ENCODE measurements at regions not wholly inside any gene's neighbourhood (a gene's known extent, or its start where the extent isn't known, plus 50 kb on each side); places are given as distances from the start of the nearest gene placed in this dataset.

DNA sequence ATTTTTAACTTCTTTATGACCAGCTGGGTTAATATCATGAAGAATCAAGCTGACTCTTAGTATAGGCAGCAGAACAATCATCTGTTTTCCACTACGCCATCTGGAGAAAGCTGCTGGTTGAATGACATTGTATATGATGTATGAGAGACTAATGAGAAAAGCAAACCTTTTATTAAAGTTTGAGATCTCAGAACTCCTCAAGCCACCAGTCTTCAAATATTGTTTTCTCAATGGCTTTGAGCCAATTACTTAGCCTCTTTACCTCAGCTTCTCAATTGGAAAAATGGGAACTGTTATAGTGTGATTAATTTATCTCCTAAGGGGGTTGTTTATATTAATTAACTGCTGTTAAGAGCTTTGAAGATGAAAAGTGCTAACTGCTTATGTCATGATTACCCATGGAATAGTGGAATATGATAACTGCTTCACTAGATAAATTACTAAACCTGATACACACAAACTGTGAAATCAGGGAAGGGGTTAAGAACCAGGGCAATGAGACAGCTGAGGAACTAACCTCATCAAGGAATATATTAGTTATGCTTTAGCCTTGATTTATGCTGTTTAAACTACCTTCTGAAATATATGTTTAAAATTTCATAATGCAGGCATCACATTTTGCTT lies 330.1 kb downstream of the SOX2 start:
- TF ChIP-seq POLR2AphosphoS5 (IDR thresholded peaks at IDR 0.05; ENCODE audit: insufficient read depth in 1 of 2, low read depth in 1 of 2) = no peak
- no peak for TF ChIP-seq CTCF (IDR thresholded peaks at IDR 0.05)
- TF ChIP-seq POLR2A (IDR thresholded peaks at IDR 0.05) = no peak

Measured in vagina (tissue), 2 donors.